HS-27A (cell line): ENCODE measurements at regions not wholly inside any gene's neighbourhood (a gene's known extent, or its start where the extent isn't known, plus 50 kb on each side); places are given as distances from the start of the nearest gene placed in this dataset.
"Not testable (repeated sequence)": the region's sequence is repeated elsewhere in the genome, so short reads cannot be mapped to it uniquely, and the experiment has no call there.

Source experiments
- DNase-seq: peaks from one replicate; pipeline ENCODE4 v3.0.0-alpha.2; 2012; ENCODE audit warnings: low read depth, missing footprints

DNA sequence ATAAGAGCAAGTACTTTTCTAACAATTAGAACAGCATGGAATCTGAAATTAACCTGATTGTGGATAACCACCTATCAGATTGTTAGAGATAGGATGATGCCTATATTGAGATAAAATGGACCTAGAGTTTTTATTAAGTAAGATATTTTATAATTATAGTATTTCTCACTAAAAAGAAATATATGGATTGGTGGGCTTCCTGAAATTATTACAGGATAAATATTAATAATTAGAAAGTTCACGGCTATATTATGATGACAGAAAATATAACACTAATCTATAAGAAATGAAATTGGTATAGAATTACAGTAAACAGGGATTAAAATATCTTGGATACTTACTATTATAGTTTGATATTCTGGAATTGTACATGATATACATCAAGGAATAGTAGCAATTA lies 378.0 kb upstream of the SPRY2 start:
- DNase-seq, result no peak

GRCh38 chr13:80717776-80718175 lies 376.9 kb upstream of the SPRY2 start:
- no peak for DNase-seq

- DNase-seq, result no peak
These were observed 375.7 kb upstream of the SPRY2 start for GRCh38 chr13:80716610-80717081.

- DNase-seq, result no peak
These were observed 371.1 kb upstream of the SPRY2 start for GRCh38 chr13:80712026-80712425.

GRCh38 chr13:80708791-80709190 lies 367.9 kb upstream of the SPRY2 start:
- DNase-seq, result no peak

GRCh38 chr13:80707000-80707983 lies 366.4 kb upstream of the SPRY2 start:
- no peak for DNase-seq

DNA sequence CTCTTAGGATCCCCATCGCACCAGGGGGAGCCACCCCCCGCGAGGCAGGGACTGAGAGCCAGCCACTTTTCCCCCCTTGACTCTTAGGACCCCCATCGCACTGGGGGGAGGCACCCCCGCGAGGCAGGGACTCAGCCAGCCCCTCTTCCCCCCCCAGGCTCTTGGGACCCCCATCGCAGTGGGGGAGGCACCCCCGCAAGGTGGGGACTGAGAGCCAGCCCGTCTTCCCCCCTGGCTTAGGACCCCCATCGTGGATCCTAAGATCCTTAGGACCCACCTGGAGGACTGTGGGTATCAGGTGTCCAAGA lies 365.2 kb upstream of the SPRY2 start:
- DNase-seq, result no peak

DNA sequence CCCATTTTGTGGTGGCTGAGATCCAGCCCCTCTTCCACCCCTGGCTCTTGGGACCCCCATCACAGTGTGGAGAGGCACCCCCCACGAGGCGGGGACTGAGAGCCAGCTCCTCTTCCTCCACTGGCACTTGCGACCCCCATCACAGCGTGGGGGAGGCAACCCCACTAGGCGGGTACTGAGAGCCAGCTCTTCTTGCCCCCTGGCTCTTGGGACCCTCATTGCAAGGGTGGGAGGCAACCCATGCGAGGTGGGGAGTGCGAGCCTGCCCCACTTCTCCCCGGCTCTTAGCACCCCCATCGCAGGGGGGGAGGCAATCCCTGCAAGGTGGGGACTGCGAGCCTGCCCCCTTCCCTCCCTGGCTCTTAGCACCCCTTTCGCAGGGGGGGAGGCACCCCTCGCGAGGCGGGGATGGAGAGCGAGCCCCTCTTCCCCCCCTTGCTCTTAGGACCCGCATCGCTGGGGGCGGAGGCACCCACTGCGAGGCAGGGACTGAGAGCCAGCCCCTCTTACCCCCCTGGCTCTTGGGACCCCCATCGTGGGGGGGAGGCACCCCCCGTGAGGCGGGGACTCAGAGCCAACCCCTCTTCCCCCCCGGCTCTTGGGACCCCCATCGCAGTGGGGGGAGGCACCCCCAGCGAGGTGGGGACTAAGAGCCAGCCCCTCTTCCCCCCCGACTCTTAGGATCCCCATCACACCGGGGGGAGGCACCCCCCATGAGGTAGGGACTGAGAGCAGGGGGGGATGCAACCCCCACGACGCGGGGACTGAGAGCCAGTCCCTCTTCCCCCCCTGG lies 364.6 kb upstream of the SPRY2 start:
- DNase-seq, result no peak

DNA sequence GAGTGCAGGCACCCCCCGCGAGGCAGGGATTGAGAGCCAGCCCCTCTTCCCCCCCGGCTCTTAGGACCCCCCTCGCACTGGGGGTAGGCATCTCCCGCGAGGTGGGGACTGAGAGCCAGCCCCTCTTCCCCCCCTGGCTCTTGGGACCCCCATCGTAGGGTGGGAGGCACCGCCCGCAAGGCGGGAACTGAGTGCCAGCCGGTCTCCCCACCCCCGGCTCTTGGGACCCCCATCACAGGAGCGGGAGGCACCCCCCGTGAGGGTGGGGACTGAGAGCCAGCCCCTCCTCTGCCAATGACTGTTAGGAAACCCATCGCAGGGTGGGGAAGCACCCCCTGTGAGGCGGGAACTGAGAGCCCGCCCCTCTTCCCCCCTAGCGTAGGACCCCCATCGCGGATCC lies 363.4 kb upstream of the SPRY2 start:
- DNase-seq, result no peak

DNA sequence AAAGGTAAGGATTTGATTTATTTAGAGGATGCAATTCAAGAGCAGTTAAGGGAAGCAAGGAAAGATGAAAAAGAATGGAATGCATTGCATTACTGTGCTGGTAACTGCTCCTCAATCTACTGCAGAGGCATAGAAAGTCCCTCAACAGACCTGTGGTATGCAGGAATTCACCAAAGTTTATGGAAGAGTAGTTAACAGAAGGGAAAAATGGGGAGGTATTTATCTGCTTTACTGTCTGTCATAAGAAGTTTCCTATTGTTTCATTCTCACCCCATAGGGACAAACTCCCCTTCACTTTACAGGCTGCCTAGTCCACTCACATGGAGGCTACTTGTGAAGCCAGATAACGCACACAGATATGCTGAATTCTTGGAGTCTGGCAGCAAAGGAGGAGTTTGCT lies 354.9 kb upstream of the SPRY2 start:
- DNase-seq, result no peak

DNA sequence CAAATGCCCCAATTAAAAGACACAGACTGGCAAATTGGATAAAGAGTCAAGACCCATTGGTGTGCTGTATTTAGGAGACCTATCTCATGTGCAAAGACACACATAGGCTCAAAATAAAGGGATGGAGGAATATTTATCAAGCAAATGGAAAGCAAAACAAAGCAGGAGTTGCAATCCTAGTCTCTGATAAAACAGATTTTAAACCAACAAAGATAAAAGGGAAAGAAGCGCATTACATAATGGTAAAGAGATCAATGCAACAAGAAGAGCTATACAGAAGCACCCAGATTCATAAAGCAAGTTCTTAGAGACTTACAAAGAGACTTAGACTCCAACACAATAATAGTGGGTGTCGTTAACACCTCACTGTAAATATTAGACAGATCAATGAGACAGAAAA lies 350.9 kb upstream of the SPRY2 start:
- DNase-seq, result not testable (repeated sequence)

DNA sequence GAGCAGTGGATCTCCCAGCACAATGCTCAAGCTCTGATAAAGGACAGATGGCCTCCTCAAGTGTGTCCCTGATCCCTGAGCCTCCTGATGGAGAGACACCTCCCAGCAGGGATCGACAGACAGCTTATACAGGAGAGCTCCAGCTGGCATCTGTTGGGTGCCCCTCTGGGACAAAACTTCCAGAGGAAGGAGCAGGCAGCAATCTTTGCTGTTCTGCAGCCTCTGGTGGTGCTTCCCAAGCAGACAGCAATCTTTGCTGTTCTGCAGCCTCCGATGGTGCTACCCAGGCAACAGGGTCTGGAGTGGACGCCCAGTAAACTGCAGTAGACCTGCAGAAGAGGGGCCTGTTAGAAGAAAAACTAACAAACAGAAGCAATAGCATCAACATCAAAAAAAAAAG lies 349.3 kb upstream of the SPRY2 start:
- no peak for DNase-seq

DNA sequence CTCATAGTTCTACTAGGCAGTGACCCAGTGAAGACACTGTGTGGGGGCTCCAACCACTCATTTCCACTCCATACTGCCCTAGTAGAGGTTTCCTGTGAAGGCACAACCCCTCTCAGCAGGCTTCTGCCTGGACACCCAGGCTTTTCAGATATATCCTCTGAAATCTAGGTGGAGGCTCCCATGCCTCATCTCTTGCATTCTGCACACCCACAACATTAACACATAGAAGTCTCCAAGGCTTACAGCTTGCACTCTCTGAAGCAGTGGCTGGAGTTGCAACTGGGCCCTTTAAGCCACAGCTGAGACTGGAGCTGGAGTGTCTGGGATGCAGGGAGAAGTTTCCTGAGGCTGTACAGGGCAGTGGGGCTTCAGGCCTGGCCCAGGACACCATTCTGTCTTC lies 347.7 kb upstream of the SPRY2 start:
- no peak for DNase-seq

DNA sequence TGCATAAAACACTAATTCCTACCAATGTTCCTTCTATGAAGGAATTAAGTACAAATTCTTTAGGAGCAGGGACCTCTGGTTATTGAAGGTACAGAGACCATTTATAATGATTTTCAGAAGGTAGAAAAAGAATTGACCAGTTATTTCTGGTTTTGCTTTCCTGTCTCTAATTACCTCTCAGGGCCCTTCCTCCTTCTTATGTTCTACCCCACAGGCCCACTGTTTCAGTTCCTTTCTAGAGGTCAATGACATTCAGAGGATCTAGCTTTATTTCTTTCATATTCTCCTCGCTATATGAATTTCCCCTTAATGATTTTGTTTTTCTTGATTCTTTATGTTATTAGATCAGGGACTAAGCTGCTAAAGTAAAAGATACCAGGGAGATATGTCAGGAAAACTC lies 345.0 kb upstream of the SPRY2 start:
- DNase-seq, result no peak

DNA sequence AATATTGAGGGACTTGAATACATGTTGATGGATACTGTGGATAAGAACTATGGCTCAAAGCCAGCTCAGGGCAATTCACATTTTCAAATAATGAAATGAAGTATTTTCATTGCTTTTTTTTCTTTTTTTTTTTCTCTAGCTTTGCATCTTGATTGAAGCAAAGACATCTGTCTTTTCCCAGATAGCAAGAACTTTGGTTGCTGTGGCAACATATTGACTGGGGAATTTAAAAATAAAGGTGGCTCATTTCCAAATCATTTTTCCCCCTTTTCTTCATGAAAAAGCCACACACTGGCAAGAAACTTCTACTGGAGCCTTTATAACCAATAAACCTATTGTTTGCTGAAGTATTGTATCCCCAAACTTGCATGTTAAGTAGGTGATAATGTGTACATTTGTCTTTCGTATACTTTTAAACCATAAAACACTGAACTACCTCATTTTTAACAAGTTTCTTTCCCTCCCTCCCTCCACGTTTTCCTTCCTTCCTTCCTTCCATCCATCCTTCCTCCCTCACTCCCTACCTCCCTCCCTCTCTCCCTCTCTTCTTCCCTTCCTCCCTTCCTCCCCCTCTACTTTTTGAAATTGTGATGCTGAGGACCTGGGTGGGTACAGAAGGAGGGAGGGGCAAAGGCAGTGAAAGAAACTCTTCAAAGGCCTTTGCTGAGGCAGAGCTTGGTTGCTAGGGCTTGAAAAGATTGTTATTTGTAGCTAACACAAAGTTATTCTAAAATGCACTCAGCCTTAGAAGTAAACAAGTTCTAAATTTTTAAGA lies 343.5 kb upstream of the SPRY2 start:
- DNase-seq, result no peak

DNA sequence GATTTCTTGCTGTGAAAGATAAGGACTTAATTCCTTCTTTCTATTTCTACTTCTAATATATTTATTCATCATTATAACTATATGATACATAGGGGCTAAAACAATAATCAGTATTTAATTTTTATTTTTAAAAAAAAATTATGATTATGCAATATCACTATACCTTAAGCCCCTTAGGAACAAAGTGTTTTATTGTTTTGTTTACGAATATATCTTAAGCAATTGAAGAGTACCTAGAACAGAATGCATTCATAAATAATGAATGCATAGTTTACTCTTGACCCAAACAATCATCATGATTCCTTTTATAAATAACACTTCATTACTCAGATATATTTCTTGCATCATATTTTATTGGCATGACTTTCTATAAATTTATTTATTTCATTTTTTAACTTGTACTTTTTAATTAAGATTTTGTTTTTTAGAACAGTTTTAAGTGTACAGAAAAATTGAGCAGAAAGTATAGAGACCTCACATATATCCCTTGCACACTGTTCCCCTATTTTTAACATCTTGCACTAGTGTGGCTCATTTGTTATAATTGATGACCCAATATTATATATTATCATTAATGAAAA lies 339.9 kb upstream of the SPRY2 start:
- DNase-seq, result no peak

- DNase-seq, result no peak
These were observed 338.5 kb upstream of the SPRY2 start for GRCh38 chr13:80679423-80679822.

DNA sequence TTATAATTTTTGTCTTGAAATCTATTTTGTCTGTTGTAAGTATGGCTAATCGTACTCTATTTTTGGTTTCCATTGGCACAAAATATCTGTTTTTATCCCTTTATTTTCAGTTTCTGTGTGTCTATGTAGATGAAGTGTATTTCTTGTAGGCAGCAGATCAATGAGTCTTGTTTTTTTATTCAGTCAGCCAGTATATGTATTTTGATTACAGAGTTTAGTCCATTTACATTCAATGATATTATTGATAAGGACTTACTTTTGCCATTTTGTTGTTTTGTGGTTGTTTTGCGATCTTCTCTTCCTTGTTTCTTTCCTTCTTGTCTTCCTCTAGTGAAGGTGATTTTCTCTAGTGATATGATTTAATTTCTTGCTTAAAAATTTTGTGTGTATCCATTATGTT lies 336.3 kb upstream of the SPRY2 start:
- no peak for DNase-seq

- not testable (repeated sequence) for DNase-seq
These were observed 334.5 kb upstream of the SPRY2 start for GRCh38 chr13:80675442-80675841.

- DNase-seq, result no peak
These were observed 330.8 kb upstream of the SPRY2 start for GRCh38 chr13:80671773-80672172.

- DNase-seq, result no peak
These were observed 328.2 kb upstream of the SPRY2 start for GRCh38 chr13:80669112-80669511.

- DNase-seq, result no peak
These were observed 327.5 kb upstream of the SPRY2 start for GRCh38 chr13:80668452-80668851.
